HL-60 (cell line): ENCODE measurements at regions not wholly inside any gene's neighbourhood (a gene's known extent, or its start where the extent isn't known, plus 50 kb on each side); places are given as distances from the start of the nearest gene placed in this dataset.

Experiments
- POLR2AphosphoS5 ChIP-seq: IDR thresholded peaks from 2 replicates; pipeline ENCODE4 v1.6.1; 2012; ENCODE audit warnings: low read depth
- TF ChIP-seq, protein P1 (sequence below): IDR thresholded peaks from one replicate; pipeline ENCODE4 v1.5.1; 2011; ENCODE audit warnings: low read length, control low read depth, inconsistent platforms; ENCODE audit not compliant: insufficient read depth

DNA sequence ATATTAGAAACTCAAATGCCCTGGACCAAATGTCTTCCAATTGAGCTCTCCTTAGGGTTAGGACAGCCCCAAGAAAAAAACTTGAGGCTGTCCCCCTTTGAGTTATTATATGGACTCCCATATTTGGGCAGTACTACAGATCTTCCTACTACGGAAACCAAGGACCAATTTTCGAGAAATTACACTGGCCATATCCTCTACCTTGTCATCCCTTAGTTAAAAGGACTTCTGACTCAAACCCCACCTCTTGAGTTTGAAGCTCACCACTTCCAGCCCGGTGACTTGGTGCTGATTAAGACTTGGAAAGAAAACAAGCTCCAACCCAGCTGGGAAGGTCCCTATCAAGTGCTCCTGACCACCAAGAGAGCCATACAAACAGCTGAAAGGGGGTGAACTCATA, 497.0 kb upstream of the GRAMD2B start:
- TF ChIP-seq, protein P1, sequence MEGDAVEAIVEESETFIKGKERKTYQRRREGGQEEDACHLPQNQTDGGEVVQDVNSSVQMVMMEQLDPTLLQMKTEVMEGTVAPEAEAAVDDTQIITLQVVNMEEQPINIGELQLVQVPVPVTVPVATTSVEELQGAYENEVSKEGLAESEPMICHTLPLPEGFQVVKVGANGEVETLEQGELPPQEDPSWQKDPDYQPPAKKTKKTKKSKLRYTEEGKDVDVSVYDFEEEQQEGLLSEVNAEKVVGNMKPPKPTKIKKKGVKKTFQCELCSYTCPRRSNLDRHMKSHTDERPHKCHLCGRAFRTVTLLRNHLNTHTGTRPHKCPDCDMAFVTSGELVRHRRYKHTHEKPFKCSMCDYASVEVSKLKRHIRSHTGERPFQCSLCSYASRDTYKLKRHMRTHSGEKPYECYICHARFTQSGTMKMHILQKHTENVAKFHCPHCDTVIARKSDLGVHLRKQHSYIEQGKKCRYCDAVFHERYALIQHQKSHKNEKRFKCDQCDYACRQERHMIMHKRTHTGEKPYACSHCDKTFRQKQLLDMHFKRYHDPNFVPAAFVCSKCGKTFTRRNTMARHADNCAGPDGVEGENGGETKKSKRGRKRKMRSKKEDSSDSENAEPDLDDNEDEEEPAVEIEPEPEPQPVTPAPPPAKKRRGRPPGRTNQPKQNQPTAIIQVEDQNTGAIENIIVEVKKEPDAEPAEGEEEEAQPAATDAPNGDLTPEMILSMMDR, result no peak
- no peak for TF ChIP-seq POLR2AphosphoS5
